ENCODE measurements at regions not wholly inside any gene's neighbourhood (a gene's known extent, or its start where the extent isn't known, plus 50 kb on each side); places are given as distances from the start of the nearest gene placed in this dataset.

GRCh38 chr6:11317885-11318771, 85.7 kb upstream of the NEDD9 start:
- peak overlapping the region; percentile 99 for H3K27ac ChIP-seq (ENCODE audit: low read depth, low read length)
- H3K79me2 ChIP-seq (ENCODE audit: insufficient read depth, low read length) = no peaks in the 10 kb centered on the region
- peak overlapping the region; percentile 74 for H3K4me2 ChIP-seq (ENCODE audit: insufficient read depth, low read length)
- no peak for TF ChIP-seq CTCF (IDR thresholded peaks at IDR 0.05; ENCODE audit: extremely low read depth, low read depth, low read length)
- peak overlapping the region; percentile 54 for H2AFZ ChIP-seq (ENCODE audit: low read length)
- peaks cover 32% of the 10 kb centered on the region for H3K4me1 ChIP-seq (ENCODE audit: insufficient read depth, low read length)
- no peaks in the 10 kb centered on the region for H3K9me3 ChIP-seq (ENCODE audit: low read depth, low read length)
- H3K27me3 ChIP-seq (ENCODE audit: insufficient read depth, low read length) = no peaks in the 10 kb centered on the region
- H3K36me3 ChIP-seq (ENCODE audit: insufficient read depth, low read length) = no peaks in the 10 kb centered on the region
- H4K20me1 ChIP-seq (ENCODE audit: insufficient read depth, low read length) = no peaks in the 10 kb centered on the region
- peak overlapping the region; percentile 38 for H3K4me3 ChIP-seq (ENCODE audit: insufficient read depth, low read length)
- peak; percentile 93 for DNase-seq (ENCODE audit: insufficient read length, low spot score, missing footprints)

GRCh38 chr6:11315743-11316437, 83.4 kb upstream of the NEDD9 start:
- Histone ChIP-seq H3K4me2 (ENCODE audit: insufficient read depth, low read length) (peak overlapping the region; percentile 38), H3K4me1 (ENCODE audit: insufficient read depth, low read length) (peaks cover 32% of the 10 kb centered on the region), H3K27me3 (ENCODE audit: insufficient read depth, low read length) (no peaks in the 10 kb centered on the region), H3K9me3 (ENCODE audit: low read depth, low read length) (no peaks in the 10 kb centered on the region), H3K4me3 (ENCODE audit: insufficient read depth, low read length) (no peak overlapping the region), H3K27ac (ENCODE audit: low read depth, low read length) (peak overlapping the region; percentile 99), H3K79me2 (ENCODE audit: insufficient read depth, low read length) (no peaks in the 10 kb centered on the region), H2AFZ (ENCODE audit: low read length) (no peak overlapping the region), H4K20me1 (ENCODE audit: insufficient read depth, low read length) (no peaks in the 10 kb centered on the region), H3K36me3 (ENCODE audit: insufficient read depth, low read length) (no peaks in the 10 kb centered on the region)
- no peak for TF ChIP-seq CTCF (IDR thresholded peaks at IDR 0.05; ENCODE audit: extremely low read depth, low read depth, low read length)
- DNase-seq (ENCODE audit: insufficient read length, low spot score, missing footprints) = peak; percentile 80

GRCh38 chr6:11313207-11313606, 80.7 kb upstream of the NEDD9 start:
- no peak overlapping the region for H3K4me2 ChIP-seq (ENCODE audit: insufficient read depth, low read length)
- TF ChIP-seq CTCF (IDR thresholded peaks at IDR 0.05; ENCODE audit: extremely low read depth, low read depth, low read length) = no peak
- H3K27me3 ChIP-seq (ENCODE audit: insufficient read depth, low read length) = no peaks in the 10 kb centered on the region
- H3K4me1 ChIP-seq (ENCODE audit: insufficient read depth, low read length) = peaks cover 21% of the 10 kb centered on the region
- no peaks in the 10 kb centered on the region for H3K9me3 ChIP-seq (ENCODE audit: low read depth, low read length)
- no peak for DNase-seq (ENCODE audit: insufficient read length, low spot score, missing footprints)
- no peaks in the 10 kb centered on the region for H4K20me1 ChIP-seq (ENCODE audit: insufficient read depth, low read length)
- H3K4me3 ChIP-seq (ENCODE audit: insufficient read depth, low read length) = no peak overlapping the region
- H3K36me3 ChIP-seq (ENCODE audit: insufficient read depth, low read length) = no peaks in the 10 kb centered on the region
- no peaks in the 10 kb centered on the region for H3K79me2 ChIP-seq (ENCODE audit: insufficient read depth, low read length)
- H2AFZ ChIP-seq (ENCODE audit: low read length) = no peak overlapping the region
- H3K27ac ChIP-seq (ENCODE audit: low read depth, low read length) = no peak overlapping the region

GRCh38 chr6:11311970-11312369, 79.5 kb upstream of the NEDD9 start:
- Histone ChIP-seq H4K20me1 (ENCODE audit: insufficient read depth, low read length) (no peaks in the 10 kb centered on the region), H3K4me2 (ENCODE audit: insufficient read depth, low read length) (no peak overlapping the region), H3K36me3 (ENCODE audit: insufficient read depth, low read length) (no peaks in the 10 kb centered on the region), H3K79me2 (ENCODE audit: insufficient read depth, low read length) (no peaks in the 10 kb centered on the region), H2AFZ (ENCODE audit: low read length) (no peak overlapping the region), H3K9me3 (ENCODE audit: low read depth, low read length) (no peaks in the 10 kb centered on the region), H3K27ac (ENCODE audit: low read depth, low read length) (no peak overlapping the region), H3K4me1 (ENCODE audit: insufficient read depth, low read length) (peaks cover 14% of the 10 kb centered on the region), H3K4me3 (ENCODE audit: insufficient read depth, low read length) (no peak overlapping the region), H3K27me3 (ENCODE audit: insufficient read depth, low read length) (no peaks in the 10 kb centered on the region)
- no peak for DNase-seq (ENCODE audit: insufficient read length, low spot score, missing footprints)
- no peak for TF ChIP-seq CTCF (IDR thresholded peaks at IDR 0.05; ENCODE audit: extremely low read depth, low read depth, low read length)
